ENCODE measurements at regions not wholly inside any gene's neighbourhood (a gene's known extent, or its start where the extent isn't known, plus 50 kb on each side); places are given as distances from the start of the nearest gene placed in this dataset.

DNA sequence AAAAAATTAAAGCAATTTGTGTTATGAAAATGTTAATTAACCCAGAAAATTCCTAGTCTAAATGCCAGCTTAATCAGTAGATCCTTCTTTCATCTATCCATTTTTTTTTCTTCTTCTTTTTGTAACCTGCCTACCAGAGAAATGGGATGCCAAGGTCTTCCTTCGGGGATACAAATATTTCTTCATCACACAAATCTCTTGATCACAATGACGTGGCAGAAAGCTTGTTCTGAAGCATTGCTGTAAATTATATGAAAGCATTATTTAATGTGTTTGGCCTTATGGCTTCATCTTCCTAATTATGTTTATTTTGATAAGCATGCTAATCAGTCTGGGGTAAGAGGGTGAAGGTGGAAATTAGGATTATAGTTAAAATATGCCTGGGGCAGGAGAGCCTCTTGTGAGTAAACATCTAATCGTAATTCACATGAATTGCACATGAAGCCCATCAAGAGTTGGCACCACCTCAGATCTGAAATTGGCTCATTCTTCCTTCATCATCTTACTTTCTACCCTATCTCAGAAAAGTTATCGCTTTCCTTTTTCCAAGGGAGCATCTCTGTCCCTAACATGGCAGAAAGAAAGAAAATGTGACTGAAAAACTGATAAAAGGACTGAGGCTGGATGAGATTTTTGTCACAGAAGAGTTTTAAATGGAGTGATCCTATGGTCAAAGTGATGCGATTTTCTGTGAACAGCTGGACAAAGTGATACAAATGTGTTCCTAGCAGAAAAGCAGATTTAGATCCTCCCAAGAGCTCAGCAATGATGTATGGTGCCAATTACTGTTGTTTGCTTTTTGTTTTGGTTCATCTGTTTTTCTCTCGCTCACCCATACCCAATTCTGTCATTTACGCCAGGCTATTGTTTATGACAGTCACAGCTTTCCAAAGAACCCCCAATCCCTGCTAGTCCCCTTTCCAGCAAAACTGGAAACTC is 76.9 kb upstream of the PMAIP1 start:
- TF ChIP-seq, protein P1, sequence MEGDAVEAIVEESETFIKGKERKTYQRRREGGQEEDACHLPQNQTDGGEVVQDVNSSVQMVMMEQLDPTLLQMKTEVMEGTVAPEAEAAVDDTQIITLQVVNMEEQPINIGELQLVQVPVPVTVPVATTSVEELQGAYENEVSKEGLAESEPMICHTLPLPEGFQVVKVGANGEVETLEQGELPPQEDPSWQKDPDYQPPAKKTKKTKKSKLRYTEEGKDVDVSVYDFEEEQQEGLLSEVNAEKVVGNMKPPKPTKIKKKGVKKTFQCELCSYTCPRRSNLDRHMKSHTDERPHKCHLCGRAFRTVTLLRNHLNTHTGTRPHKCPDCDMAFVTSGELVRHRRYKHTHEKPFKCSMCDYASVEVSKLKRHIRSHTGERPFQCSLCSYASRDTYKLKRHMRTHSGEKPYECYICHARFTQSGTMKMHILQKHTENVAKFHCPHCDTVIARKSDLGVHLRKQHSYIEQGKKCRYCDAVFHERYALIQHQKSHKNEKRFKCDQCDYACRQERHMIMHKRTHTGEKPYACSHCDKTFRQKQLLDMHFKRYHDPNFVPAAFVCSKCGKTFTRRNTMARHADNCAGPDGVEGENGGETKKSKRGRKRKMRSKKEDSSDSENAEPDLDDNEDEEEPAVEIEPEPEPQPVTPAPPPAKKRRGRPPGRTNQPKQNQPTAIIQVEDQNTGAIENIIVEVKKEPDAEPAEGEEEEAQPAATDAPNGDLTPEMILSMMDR (IDR thresholded peaks at IDR 0.05; ENCODE audit: low read length) = no peak
- no peak for TF ChIP-seq EZH2 (IDR thresholded peaks at IDR 0.05; ENCODE audit: borderline replicate concordance, low read length)
